HPDE6-E6E7 (cell line): ENCODE measurements at regions not wholly inside any gene's neighbourhood (a gene's known extent, or its start where the extent isn't known, plus 50 kb on each side); places are given as distances from the start of the nearest gene placed in this dataset.

Experiments
- DNase-seq: peaks from one replicate; pipeline ENCODE4 v3.0.0; 2011; ENCODE audit warnings: missing footprints; ENCODE audit errors: extremely low spot score

- DNase-seq = no peak
Observed at GRCh38 chr14:56501909-56502530, 77.6 kb upstream of the TMEM260 start.

GRCh38 chr14:56505361-56505760 is 74.2 kb upstream of the TMEM260 start:
- DNase-seq = no peak

- DNase-seq = no peak
Observed at GRCh38 chr14:56512521-56512920, 67.1 kb upstream of the TMEM260 start.

- no peak for DNase-seq
Observed at GRCh38 chr14:56514663-56515371, 64.8 kb upstream of the TMEM260 start.

GRCh38 chr14:56515739-56516138 is 63.9 kb upstream of the TMEM260 start:
- no peak for DNase-seq

GRCh38 chr14:56522403-56522802 is 57.2 kb upstream of the TMEM260 start:
- DNase-seq = no peak

- DNase-seq = no peak
Observed at GRCh38 chr14:56524971-56525677, 54.5 kb upstream of the TMEM260 start.

- no peak for DNase-seq
Observed at GRCh38 chr14:56528927-56529326, 50.7 kb upstream of the TMEM260 start.
